Astrocyte of the spinal cord (primary cell): ENCODE measurements at regions not wholly inside any gene's neighbourhood (a gene's known extent, or its start where the extent isn't known, plus 50 kb on each side); places are given as distances from the start of the nearest gene placed in this dataset.
"Not testable (repeated sequence)": the region's sequence is repeated elsewhere in the genome, so short reads cannot be mapped to it uniquely, and the experiment has no call there.

Source experiments
- DNase-seq: peaks from one replicate; pipeline ENCODE4 v3.0.0; 2011; ENCODE audit warnings: low read depth, low spot score
- H3K4me3 ChIP-seq: 2 replicates; pipeline ENCODE4 v1.5.1; 2011; ENCODE audit warnings: low read depth, mild to moderate bottlenecking, low read length, moderate library complexity
- in situ Hi-C: cut with HindIII; loops from 2 replicates; pipeline ENCODE4 v1.10.0; 2017; ENCODE audit warnings: low sequenced_read_pairs
- TF ChIP-seq, protein P1 (sequence below): IDR thresholded peaks from 2 replicates; pipeline ENCODE4 v1.5.1; 2012; ENCODE audit warnings: low read depth, mild to moderate bottlenecking, low read length, inconsistent platforms

DNA sequence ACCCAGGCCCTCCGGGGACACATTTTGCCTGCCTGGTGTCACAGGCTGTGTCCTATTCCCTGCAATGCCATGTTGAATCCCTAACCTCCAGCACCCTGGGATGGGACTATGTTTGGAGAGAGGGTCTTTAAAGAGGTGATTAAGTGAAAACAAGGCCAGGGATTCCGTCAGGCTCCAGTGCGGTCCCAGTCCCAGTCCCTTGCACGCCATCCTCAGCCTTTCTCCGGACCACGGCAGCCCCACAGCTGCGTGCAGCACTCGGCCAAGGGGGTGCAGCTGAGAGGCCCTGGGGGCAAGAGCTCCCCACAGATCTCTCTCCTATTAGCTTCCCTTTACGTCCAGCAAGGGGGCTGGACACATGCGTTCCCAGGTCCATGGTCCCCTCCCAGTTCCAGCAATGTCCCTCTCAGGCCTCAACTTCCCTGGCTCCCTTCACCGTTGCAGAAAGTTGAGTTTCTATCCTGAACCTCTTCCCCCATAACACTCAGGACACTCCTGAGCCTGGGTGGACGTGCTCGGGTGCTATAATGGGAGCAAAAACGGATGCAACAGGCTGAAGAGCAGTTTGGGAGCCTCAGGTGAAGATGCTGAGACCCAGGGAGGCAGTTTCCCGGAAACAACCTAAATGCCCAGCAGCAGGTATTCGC lies 1422.7 kb downstream of the BRD1 start:
- in situ Hi-C loops: no loop called here
- TF ChIP-seq, protein P1, sequence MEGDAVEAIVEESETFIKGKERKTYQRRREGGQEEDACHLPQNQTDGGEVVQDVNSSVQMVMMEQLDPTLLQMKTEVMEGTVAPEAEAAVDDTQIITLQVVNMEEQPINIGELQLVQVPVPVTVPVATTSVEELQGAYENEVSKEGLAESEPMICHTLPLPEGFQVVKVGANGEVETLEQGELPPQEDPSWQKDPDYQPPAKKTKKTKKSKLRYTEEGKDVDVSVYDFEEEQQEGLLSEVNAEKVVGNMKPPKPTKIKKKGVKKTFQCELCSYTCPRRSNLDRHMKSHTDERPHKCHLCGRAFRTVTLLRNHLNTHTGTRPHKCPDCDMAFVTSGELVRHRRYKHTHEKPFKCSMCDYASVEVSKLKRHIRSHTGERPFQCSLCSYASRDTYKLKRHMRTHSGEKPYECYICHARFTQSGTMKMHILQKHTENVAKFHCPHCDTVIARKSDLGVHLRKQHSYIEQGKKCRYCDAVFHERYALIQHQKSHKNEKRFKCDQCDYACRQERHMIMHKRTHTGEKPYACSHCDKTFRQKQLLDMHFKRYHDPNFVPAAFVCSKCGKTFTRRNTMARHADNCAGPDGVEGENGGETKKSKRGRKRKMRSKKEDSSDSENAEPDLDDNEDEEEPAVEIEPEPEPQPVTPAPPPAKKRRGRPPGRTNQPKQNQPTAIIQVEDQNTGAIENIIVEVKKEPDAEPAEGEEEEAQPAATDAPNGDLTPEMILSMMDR: no peak

DNA sequence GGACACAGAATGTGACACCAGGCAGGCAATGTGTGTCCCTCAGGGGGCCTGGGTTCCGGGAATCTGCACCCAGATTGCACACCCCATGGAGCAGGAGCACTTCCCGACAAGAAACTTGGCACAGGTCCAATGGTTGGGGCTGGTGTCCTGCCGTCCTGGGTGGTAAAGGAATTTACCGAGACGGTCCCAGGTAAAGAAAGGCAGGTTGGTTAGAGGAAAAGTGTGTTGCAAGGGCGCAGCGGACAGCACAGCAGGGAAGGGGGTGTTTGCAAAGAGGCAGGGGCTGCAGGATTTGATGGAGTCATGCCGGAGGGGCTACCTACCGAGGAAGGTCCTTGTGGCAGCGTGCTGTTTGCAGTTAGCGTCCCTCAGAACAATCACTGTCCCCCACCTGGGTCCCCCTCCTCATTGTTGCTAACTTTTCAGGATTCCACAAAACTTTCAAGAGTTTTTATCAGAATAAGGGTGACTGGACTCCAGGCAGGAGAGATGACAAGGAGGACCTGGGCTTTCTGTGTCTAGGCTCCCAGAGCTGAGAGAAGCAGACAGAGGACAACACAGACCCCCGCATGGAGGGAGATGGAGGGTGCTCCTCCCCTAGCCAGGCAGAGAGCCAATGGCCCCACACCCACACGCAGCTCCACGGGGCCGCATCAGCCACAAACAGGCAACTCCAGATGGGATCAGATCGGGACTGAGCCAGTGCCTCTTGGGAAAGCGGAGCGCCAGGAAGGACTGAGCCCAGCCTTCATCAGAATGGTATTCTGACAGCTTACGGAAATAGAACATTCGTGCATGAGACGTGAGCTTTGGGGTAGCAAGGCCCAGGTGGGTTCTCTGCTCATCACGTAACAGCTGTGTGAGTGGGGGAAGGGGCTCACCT lies 1423.9 kb downstream of the BRD1 start:
- in situ Hi-C loops: no loop called here
- no peak overlapping the region for H3K4me3 ChIP-seq
- TF ChIP-seq, protein P1: no peak
- no peak for DNase-seq

More for the DNA sequence above, 1422.7 kb downstream of the BRD1 start:
- H3K4me3 ChIP-seq: no peak overlapping the region
- no peak for DNase-seq

DNA sequence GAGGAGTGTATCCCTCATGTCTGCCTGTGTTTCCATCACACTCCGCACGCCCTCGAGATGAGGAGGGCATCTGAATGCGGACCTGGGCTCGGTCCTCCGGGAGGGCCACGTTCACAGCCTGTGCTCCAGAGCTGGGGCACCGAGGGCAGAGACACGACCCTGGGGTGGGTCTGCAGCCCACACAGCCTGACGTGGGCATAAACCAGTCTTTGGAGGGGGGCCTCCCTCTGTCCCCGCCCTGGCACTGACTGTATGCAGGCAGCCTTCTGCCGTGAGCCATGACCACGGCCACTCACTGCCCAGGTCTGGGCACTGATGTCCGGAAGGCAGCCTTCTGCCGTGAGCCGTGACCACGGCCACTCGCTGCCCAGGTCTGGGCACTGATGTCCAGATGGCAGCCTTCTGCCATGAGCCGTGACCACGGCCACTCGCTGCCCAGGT lies 1425.1 kb downstream of the BRD1 start:
- in situ Hi-C loops: no loop called here
- TF ChIP-seq, protein P1: no peak

DNA sequence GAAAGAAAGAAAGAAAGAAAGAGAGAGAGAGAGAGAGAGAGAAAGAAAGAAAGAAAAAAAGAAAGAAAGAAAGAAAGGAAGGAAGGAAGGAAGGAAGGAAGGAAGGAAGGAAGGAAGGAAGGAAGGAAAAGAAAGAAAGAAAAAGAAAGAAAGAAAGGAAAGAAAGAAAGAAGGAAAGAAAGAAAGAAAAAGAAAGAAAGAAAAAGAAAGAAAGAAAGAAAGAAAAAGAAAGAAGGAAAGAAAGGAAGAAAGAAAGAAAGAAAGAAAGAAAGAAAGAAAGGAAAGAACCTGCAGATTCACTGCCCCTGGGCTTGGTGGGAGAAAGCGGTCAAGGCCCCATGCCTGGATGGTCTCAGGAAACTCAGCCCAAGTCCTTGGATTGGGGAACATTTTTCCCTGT lies 1426.2 kb downstream of the BRD1 start:
- H3K4me3 ChIP-seq, DNase-seq, in situ Hi-C loops: not testable (repeated sequence)

More for the DNA sequence above, 1425.1 kb downstream of the BRD1 start:
- DNase-seq: no peak
- H3K4me3 ChIP-seq: no peak overlapping the region

DNA sequence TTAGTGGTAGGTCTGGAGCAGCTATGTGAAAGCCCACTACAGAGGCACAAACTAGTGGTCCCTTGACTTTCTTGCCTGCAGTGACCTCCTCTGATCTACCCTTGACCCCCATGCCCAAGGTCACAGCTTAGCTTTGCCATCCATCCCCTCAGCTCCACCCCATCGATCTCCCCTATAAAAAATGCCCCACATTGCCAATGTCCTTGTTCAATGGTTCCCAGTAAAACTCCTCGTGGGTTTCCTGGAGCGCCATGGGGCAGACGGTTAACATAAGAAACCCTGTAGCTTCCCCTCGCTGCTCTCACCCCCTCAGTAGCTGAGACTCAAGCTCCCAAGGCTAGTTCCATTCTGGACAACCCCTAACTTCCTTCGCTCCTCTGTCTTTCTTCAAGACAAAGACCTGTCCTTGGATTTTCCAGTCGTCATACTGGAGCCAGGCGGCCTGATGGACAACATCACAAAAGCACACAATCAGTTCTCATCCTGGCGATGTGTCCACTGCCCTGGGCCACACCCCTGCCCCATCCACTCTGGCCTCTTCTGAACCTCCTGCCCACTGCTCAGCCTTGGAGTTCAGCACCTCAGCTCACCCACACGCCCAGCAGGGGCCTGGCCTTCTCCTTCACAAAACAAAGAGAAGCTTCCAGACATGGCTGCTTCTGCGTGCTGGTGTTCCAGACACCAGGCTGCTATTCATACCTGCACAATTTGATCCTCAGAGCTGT lies 1429.3 kb downstream of the BRD1 start:
- H3K4me3 ChIP-seq: no peak overlapping the region
- TF ChIP-seq, protein P1: no peak
- no peak for DNase-seq
- in situ Hi-C loops: no loop called here

DNA sequence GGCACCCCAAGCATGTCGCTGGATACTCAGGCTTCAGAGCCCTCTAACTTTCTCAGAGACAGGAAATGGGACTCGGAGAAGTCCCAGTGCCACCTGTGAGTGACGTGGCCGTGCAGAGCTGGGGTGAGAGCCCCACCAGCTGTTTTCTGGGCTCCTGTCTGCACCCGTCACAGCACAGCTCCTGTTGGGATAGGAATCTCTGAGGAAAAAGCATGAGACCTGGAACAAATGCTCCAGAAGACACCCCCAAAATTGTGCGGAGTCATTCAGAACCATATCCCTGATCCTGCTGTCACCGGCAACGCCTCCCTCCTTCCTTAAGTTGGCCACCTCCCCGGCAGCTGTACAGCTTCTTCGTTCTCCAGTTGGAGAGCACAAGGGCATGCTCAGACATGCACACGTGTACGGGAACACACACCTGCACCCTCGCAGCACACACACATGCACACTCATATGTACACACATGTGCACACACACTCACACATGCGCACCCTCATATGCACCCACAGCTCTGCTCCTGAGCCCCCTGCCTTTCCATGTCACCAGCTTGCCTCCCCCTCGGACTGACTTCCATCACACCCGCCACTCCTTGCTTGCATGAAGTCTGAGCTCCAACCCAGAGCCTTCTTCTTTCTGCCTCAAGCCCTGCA lies 1430.0 kb downstream of the BRD1 start:
- no peak overlapping the region for H3K4me3 ChIP-seq
- in situ Hi-C loops: no loop called here

More for the DNA sequence above, 1430.0 kb downstream of the BRD1 start:
- no peak for DNase-seq
- TF ChIP-seq, protein P1: no peak
